Hepatocyte (in vitro differentiated cells): ENCODE measurements at regions not wholly inside any gene's neighbourhood (a gene's known extent, or its start where the extent isn't known, plus 50 kb on each side); places are given as distances from the start of the nearest gene placed in this dataset.

Source experiments
- DNase-seq: peaks from one replicate; pipeline ENCODE4 v3.0.0-alpha.2; 2016; ENCODE audit warnings: low spot score
- H2AFZ ChIP-seq: fragments of 200-600 bp; sonication (generic); 2 replicates; pipeline ENCODE4 v1.6.0; 2016; ENCODE audit warnings: antibody characterized with exemption, mild to moderate bottlenecking
- H3K27ac ChIP-seq: fragments of 200-600 bp; sonication (generic); 2 replicates; pipeline ENCODE4 v1.5.1; 2016; ENCODE audit warnings: mild to moderate bottlenecking
- H3K27me3 ChIP-seq: fragments of 200-600 bp; sonication (generic); 2 replicates; pipeline ENCODE4 v1.6.1; 2016
- H3K36me3 ChIP-seq: fragments of 200-600 bp; sonication (generic); replicated peaks from 2 replicates; pipeline ENCODE4 v1.5.1; 2016; ENCODE audit warnings: low read depth; ENCODE audit not compliant: insufficient read depth
- H3K4me1 ChIP-seq: fragments of 200-600 bp; sonication (generic); 2 replicates; pipeline ENCODE4 v1.5.1; 2016; ENCODE audit warnings: mild to moderate bottlenecking, moderate library complexity; ENCODE audit not compliant: insufficient read depth
- H3K4me2 ChIP-seq: fragments of 200-600 bp; sonication (generic); 2 replicates; pipeline ENCODE4 v1.6.0; 2016
- H3K4me3 ChIP-seq: fragments of 200-600 bp; sonication (generic); 2 replicates; pipeline ENCODE4 v1.5.1; 2016; ENCODE audit warnings: mild to moderate bottlenecking
- H3K79me2 ChIP-seq: fragments of 200-600 bp; sonication (generic); 2 replicates; pipeline ENCODE4 v1.6.0; 2017; ENCODE audit warnings: mild to moderate bottlenecking
- H3K9me2 ChIP-seq: fragments of 200-600 bp; sonication (generic); replicated peaks from 2 replicates; pipeline ENCODE4 v1.6.0; 2017; ENCODE audit warnings: mild to moderate bottlenecking; ENCODE audit not compliant: insufficient read depth
- H3K9me3 ChIP-seq: fragments of 200-600 bp; sonication (generic); 2 replicates; pipeline ENCODE4 v1.5.1; 2016; ENCODE audit warnings: low read depth, mild to moderate bottlenecking
- H4K20me1 ChIP-seq: fragments of 200-600 bp; sonication (generic); 2 replicates; pipeline ENCODE4 v1.6.0; 2016; ENCODE audit warnings: mild to moderate bottlenecking; ENCODE audit not compliant: insufficient read depth, poor library complexity, severe bottlenecking
- EZH2 ChIP-seq: fragments of 200-600 bp; sonication (generic); IDR thresholded peaks from 2 replicates; pipeline ENCODE4 v1.6.1; 2016; ENCODE audit warnings: antibody characterized with exemption, mild to moderate bottlenecking, borderline replicate concordance
- EZH2phosphoT487 ChIP-seq: fragments of 200-600 bp; sonication (generic); IDR thresholded peaks from one replicate; pipeline ENCODE4 v1.6.1; 2018; ENCODE audit warnings: antibody characterized with exemption, mild to moderate bottlenecking, low read depth, moderate library complexity; ENCODE audit not compliant: unreplicated experiment, severe bottlenecking
- WGBS: methylation state at CpG from one replicate; pipeline ENCODE4 v1.1.6; 2016; ENCODE audit warnings: low lambda C conversion rate; ENCODE audit errors: missing lambda C conversion rate; 5-methylcytosine and 5-hydroxymethylcytosine counted together
- TF ChIP-seq, protein P1 (sequence below): fragments of 200-600 bp; sonication (generic); IDR thresholded peaks from 2 replicates; pipeline ENCODE4 v1.5.1; 2016; ENCODE audit warnings: antibody characterized with exemption, mild to moderate bottlenecking; ENCODE audit not compliant: poor library complexity

DNA sequence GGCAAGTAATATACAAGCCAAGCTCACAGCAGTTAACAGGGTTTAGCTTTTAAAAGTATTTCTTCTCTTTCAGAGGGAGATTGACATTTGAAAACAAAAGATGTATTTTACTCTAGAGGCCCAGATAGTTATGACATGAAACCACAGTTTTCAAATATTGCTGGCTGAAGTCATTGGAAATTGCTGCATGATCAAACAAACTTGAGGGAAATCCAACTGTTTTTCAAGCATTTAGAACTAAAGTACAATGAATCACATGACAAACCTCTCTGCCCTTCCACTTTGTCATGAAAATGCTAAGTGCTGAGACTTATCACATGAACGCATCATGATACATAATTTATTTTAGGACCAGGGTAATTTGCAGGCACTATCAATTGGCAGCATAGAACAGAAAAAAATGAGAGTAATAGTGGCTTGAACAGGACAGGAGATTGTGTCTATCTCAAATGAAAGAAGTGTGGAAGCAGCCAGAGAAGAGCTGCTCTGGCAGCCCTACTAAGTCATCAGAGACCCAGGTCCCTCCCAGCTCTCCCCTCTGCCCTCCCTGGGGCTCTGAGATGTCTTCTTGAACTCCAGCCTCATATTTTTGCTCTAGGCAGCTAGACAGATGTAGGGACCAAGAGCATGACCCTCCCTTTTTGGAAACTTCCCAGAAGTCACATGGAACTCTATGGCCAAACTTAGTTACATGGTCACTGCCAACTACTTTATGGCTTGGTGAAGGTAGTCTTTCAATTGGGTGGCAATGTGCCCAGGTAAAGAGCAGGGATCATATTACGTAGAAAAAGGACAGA, 90.1 kb upstream of the PELI2 start:
- Histone ChIP-seq H3K36me3 (no peaks in the 10 kb centered on the region), H3K4me2 (no peak overlapping the region), H3K9me2 (no peaks in the 10 kb centered on the region), H3K27ac (no peak overlapping the region), H4K20me1 (no peaks in the 10 kb centered on the region), H3K4me3 (no peak overlapping the region), H3K79me2 (no peaks in the 10 kb centered on the region), H3K9me3 (no peaks in the 10 kb centered on the region), H3K4me1 (no peaks in the 10 kb centered on the region), H3K27me3 (no peaks in the 10 kb centered on the region), H2AFZ (no peak overlapping the region)
- no peak for DNase-seq
- TF ChIP-seq EZH2phosphoT487 (no peak), EZH2 (no peak)
- TF ChIP-seq, protein P1, sequence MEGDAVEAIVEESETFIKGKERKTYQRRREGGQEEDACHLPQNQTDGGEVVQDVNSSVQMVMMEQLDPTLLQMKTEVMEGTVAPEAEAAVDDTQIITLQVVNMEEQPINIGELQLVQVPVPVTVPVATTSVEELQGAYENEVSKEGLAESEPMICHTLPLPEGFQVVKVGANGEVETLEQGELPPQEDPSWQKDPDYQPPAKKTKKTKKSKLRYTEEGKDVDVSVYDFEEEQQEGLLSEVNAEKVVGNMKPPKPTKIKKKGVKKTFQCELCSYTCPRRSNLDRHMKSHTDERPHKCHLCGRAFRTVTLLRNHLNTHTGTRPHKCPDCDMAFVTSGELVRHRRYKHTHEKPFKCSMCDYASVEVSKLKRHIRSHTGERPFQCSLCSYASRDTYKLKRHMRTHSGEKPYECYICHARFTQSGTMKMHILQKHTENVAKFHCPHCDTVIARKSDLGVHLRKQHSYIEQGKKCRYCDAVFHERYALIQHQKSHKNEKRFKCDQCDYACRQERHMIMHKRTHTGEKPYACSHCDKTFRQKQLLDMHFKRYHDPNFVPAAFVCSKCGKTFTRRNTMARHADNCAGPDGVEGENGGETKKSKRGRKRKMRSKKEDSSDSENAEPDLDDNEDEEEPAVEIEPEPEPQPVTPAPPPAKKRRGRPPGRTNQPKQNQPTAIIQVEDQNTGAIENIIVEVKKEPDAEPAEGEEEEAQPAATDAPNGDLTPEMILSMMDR = no peak
- 60% methylated on average over 2 of the region's 2 CpGs for WGBS

DNA sequence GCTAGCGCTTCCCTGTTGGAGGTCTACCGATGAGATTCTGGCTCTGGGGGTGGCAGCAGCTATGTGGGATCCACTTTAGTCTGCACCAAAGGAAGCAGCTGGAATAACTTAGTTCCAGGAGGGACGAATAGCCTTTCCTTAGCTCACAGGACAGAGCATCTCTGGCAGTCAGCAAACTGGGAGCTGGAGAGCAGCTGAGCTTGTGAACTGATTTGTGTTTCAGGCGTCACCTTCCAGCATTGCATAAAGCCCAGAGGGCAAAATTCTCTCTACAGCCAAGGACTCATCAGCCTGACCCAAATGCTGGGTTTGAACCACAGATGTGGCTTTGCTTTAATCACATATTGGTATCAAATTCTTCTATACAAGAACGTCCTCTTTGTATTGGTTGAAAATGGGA, 81.9 kb upstream of the PELI2 start:
- Histone ChIP-seq H3K9me2 (no peaks in the 10 kb centered on the region), H3K4me3 (no peak overlapping the region), H3K36me3 (no peaks in the 10 kb centered on the region), H3K27ac (no peak overlapping the region), H3K9me3 (no peaks in the 10 kb centered on the region), H3K27me3 (no peaks in the 10 kb centered on the region), H2AFZ (no peak overlapping the region), H3K4me1 (no peaks in the 10 kb centered on the region), H3K79me2 (no peaks in the 10 kb centered on the region), H4K20me1 (no peaks in the 10 kb centered on the region), H3K4me2 (no peak overlapping the region)
- 71% methylated on average over 5 of the region's 5 CpGs for WGBS
- no peak for TF ChIP-seq EZH2
- no peak for DNase-seq

DNA sequence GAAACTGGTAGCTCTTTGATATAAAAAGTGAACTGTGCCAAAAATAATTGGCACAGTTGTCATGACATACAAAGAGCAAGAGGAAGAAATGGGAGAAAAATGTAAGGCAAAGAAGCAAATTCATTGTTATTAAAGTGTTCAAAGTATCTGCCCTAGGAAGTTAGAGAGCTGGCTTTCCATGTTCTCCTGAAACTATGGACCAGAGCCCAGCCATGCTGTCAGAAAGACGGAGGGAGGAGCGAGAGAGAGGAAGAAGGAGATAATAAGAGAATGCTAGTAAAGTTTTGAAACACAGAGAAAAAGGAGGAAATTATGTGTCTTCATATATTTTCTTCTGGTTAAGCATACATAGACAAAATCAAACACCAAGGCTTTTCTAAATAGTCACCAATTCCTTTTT, 78.1 kb upstream of the PELI2 start:
- Histone ChIP-seq H3K9me3 (no peaks in the 10 kb centered on the region), H3K36me3 (no peaks in the 10 kb centered on the region), H4K20me1 (no peaks in the 10 kb centered on the region), H3K27ac (no peak overlapping the region), H3K4me2 (no peak overlapping the region), H2AFZ (no peak overlapping the region), H3K9me2 (no peaks in the 10 kb centered on the region), H3K4me1 (no peaks in the 10 kb centered on the region), H3K79me2 (no peaks in the 10 kb centered on the region), H3K27me3 (no peaks in the 10 kb centered on the region), H3K4me3 (no peak overlapping the region)
- TF ChIP-seq EZH2phosphoT487 (no peak), EZH2 (no peak)
- TF ChIP-seq, protein P1 = no peak
- WGBS = 79% methylated on average over 2 of the region's 2 CpGs
- DNase-seq = no peak

DNA sequence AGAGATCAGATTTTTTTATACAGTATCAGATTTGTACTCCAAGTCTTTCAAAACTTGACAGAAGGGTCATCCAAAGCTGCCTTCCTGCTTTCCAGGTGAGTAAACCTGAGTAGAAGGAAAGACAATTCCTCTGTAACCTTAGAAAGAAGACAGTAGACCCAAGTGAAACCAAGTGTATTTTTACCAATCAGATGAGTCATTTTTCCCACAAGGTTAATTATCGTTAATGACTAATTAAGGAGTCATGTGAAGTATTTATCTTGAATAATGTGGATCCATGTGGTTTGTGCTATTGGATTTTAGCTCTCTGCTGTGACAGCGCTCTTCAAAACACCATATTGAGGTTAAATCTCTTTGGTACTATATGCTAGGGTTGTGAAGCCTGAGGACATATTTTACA, 74.0 kb upstream of the PELI2 start:
- no peaks in the 10 kb centered on the region for H3K79me2 ChIP-seq
- 90% methylated on average over 2 of the region's 2 CpGs for WGBS
- DNase-seq = no peak
- no peak overlapping the region for H3K27ac ChIP-seq
- no peaks in the 10 kb centered on the region for H3K9me2 ChIP-seq
- no peaks in the 10 kb centered on the region for H4K20me1 ChIP-seq
- TF ChIP-seq EZH2phosphoT487 (no peak), EZH2 (no peak)
- TF ChIP-seq, protein P1 = no peak
- no peak overlapping the region for H3K4me2 ChIP-seq
- H2AFZ ChIP-seq = no peak overlapping the region
- H3K9me3 ChIP-seq = no peaks in the 10 kb centered on the region
- H3K4me1 ChIP-seq = peaks cover 10% of the 10 kb centered on the region
- no peak overlapping the region for H3K4me3 ChIP-seq
- no peaks in the 10 kb centered on the region for H3K36me3 ChIP-seq
- no peaks in the 10 kb centered on the region for H3K27me3 ChIP-seq
